Endothelial cell of umbilical vein (primary cell): ENCODE measurements at regions not wholly inside any gene's neighbourhood (a gene's known extent, or its start where the extent isn't known, plus 50 kb on each side); places are given as distances from the start of the nearest gene placed in this dataset.

Source experiments
- EZH2 ChIP-seq: IDR thresholded peaks from 2 replicates; pipeline ENCODE4 v1.6.1; 2012; ENCODE audit warnings: borderline replicate concordance, low read depth, mild to moderate bottlenecking, moderate library complexity, low read length, inconsistent platforms; ENCODE audit not compliant: severe bottlenecking
- FOS ChIP-seq: IDR thresholded peaks from 2 replicates; pipeline ENCODE4 v1.6.1; 2011; ENCODE audit warnings: mild to moderate bottlenecking, low read length, moderate library complexity, borderline replicate concordance; ENCODE audit not compliant: insufficient read depth
- GATA2 ChIP-seq: IDR thresholded peaks from 2 replicates; pipeline ENCODE4 v1.7.0; 2011; ENCODE audit warnings: low read depth, mild to moderate bottlenecking, moderate library complexity, mixed read lengths, low read length; ENCODE audit not compliant: insufficient read length, insufficient read depth
- JUN ChIP-seq: IDR thresholded peaks from 2 replicates; pipeline ENCODE4 v1.6.1; 2011; ENCODE audit warnings: borderline replicate concordance, low read depth; ENCODE audit not compliant: insufficient read length, insufficient read depth
- MYC ChIP-seq: IDR thresholded peaks from one replicate; pipeline ENCODE4 v1.6.1; 2011; ENCODE audit warnings: mild to moderate bottlenecking, low read depth, low read length
- POLR2A ChIP-seq: IDR thresholded peaks from 2 replicates; pipeline ENCODE4 v1.6.1; 2012; ENCODE audit warnings: low read depth, mild to moderate bottlenecking, control low read depth, low read length
- POLR2AphosphoS5 ChIP-seq: IDR thresholded peaks from 2 replicates; pipeline ENCODE4 v1.6.1; 2012; ENCODE audit warnings: low read depth, mild to moderate bottlenecking, control low read depth, low read length, moderate library complexity; ENCODE audit not compliant: insufficient read depth
- TF ChIP-seq, protein P1 (sequence below), 2 donors: IDR thresholded peaks; 1 replicate in 1 of 2; 2 replicates in 1 of 2; pipeline ENCODE4 v1.5.1; 2011; ENCODE audit warnings: low read length in 2 of 2, mild to moderate bottlenecking in 2 of 2, moderate library complexity in 2 of 2, control low read depth in 1 of 2, inconsistent platforms in 1 of 2, low read depth in 1 of 2; ENCODE audit not compliant: insufficient read depth in 1 of 2; ENCODE audit errors: extremely low read depth in 1 of 2

DNA sequence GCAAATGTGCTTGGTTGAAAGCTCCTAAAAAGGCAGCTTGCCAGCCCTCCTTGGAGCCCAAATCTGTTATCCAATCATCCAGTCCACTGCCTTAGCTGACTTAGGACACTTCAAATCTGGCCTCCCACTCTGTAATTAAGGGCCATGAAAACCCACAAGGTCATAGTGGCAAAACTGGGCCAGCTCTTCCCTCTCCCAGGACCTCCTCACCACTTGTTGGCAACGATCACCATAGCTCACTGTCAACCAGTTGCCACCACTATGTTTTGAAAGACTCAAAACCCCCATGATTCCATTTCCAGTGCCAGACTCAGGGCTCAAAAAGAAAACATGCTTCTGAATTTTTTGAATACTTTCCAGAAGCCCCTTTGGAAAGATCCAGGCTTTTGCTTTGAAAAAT is 107.5 kb downstream of the NREP start:
- TF ChIP-seq, protein P1, sequence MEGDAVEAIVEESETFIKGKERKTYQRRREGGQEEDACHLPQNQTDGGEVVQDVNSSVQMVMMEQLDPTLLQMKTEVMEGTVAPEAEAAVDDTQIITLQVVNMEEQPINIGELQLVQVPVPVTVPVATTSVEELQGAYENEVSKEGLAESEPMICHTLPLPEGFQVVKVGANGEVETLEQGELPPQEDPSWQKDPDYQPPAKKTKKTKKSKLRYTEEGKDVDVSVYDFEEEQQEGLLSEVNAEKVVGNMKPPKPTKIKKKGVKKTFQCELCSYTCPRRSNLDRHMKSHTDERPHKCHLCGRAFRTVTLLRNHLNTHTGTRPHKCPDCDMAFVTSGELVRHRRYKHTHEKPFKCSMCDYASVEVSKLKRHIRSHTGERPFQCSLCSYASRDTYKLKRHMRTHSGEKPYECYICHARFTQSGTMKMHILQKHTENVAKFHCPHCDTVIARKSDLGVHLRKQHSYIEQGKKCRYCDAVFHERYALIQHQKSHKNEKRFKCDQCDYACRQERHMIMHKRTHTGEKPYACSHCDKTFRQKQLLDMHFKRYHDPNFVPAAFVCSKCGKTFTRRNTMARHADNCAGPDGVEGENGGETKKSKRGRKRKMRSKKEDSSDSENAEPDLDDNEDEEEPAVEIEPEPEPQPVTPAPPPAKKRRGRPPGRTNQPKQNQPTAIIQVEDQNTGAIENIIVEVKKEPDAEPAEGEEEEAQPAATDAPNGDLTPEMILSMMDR (IDR thresholded peaks at IDR 0.05; ENCODE audit: extremely low read depth in 1 of 2, insufficient read depth in 1 of 2, low read depth in 1 of 2, low read length in 2 of 2), result no peak
- no peak for TF ChIP-seq POLR2A
- TF ChIP-seq JUN, result no peak
- TF ChIP-seq MYC, result no peak
- TF ChIP-seq EZH2, result no peak
- no peak for TF ChIP-seq GATA2
- TF ChIP-seq POLR2AphosphoS5, result no peak
- TF ChIP-seq FOS, result no peak
